HFFc6 (cell line): ENCODE measurements at regions not wholly inside any gene's neighbourhood (a gene's known extent, or its start where the extent isn't known, plus 50 kb on each side); places are given as distances from the start of the nearest gene placed in this dataset.
"Not testable (repeated sequence)": the region's sequence is repeated elsewhere in the genome, so short reads cannot be mapped to it uniquely, and the experiment has no call there.

Experiments
- DNase-seq: peaks from one replicate; pipeline ENCODE4 v3.0.0-alpha.2; 2018
- H3K27ac Mint-ChIP-seq: 2 replicates; pipeline ENCODE4 v1.8.0; 2020; ENCODE audit warnings: mild to moderate bottlenecking, mixed read lengths
- H3K27me3 Mint-ChIP-seq: 2 replicates; pipeline ENCODE4 v1.8.0; 2021; ENCODE audit warnings: mild to moderate bottlenecking, moderate library complexity, mixed read lengths; ENCODE audit not compliant: insufficient read depth
- H3K36me3 Mint-ChIP-seq: 2 replicates; pipeline ENCODE4 v1.8.0; 2021; ENCODE audit warnings: low read depth, mixed read lengths
- H3K4me1 Mint-ChIP-seq: 2 replicates; pipeline ENCODE4 v1.8.0; 2020; ENCODE audit warnings: low read depth, mixed read lengths
- H3K4me3 Mint-ChIP-seq: 2 replicates; pipeline ENCODE4 v1.8.0; 2020; ENCODE audit warnings: mild to moderate bottlenecking, moderate library complexity, mixed read lengths
- H3K9me3 Mint-ChIP-seq: 2 replicates; pipeline ENCODE4 v1.8.0; 2020; ENCODE audit warnings: mild to moderate bottlenecking, mixed read lengths
- CTCF ChIP-seq: fragments of 200-600 bp; sonication (generic); IDR thresholded peaks from 2 replicates; pipeline ENCODE4 v1.5.0; 2021; ENCODE audit warnings: antibody characterized with exemption, mild to moderate bottlenecking

DNA sequence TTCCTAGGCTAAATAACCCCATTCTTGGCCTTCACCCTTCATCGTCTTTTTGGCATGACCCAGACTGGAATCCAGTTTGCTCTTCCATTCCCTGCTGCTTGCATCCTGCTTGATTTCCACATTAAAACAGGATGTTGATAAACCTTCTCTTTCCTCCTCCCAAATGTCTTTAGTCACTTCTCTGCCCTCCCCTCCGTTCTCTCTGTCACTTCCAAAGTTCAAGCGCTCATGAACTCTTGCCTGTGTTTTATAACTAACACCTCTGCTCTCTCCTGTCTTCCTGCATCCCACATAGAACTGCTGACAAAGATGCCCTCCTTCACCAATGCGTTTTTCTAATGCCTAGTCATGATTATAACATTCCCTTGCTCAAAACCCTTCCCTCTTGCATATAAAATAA, 65.6 kb upstream of the SLC44A3 start:
- Mint-ChIP-seq H3K27ac (peak overlapping the region; percentile 55), H3K4me1 (peaks cover 36% of the 10 kb centered on the region), H3K9me3 (no peaks in the 10 kb centered on the region; the same call in 1 of the 2 replicates), H3K27me3 (no peaks in the 10 kb centered on the region; the same call in 1 of the 2 replicates), H3K4me3 (no peak overlapping the region; the same call in 1 of the 2 replicates), H3K36me3 (peaks cover 18% of the 10 kb centered on the region)
- DNase-seq, result no peak
- TF ChIP-seq CTCF, result no peak

GRCh38 chr1:94754095-94754494, 66.1 kb upstream of the SLC44A3 start:
- H3K4me3 Mint-ChIP-seq, result no peak overlapping the region
- peak overlapping the region; percentile 55; the same call in 1 of the 2 replicates for H3K27ac Mint-ChIP-seq
- H3K27me3 Mint-ChIP-seq, result no peaks in the 10 kb centered on the region; the same call in 1 of the 2 replicates
- TF ChIP-seq CTCF, result no peak
- no peaks in the 10 kb centered on the region; the same call in 1 of the 2 replicates for H3K9me3 Mint-ChIP-seq
- H3K4me1 Mint-ChIP-seq, result peaks cover 36% of the 10 kb centered on the region
- H3K36me3 Mint-ChIP-seq, result peaks cover 21% of the 10 kb centered on the region
- DNase-seq, result no peak

- Mint-ChIP-seq H3K36me3 (peaks cover 27% of the 10 kb centered on the region), H3K27ac (0 out of 2 replicates have a peak overlapping the region, but pooled peaks have one; percentile 4), H3K4me3 (no peak overlapping the region), H3K4me1 (peaks cover 36% of the 10 kb centered on the region), H3K27me3 (no peaks in the 10 kb centered on the region; the same call in 1 of the 2 replicates), H3K9me3 (no peaks in the 10 kb centered on the region; the same call in 1 of the 2 replicates)
- no peak for TF ChIP-seq CTCF
- no peak for DNase-seq
Measured at GRCh38 chr1:94753171-94753972, 66.8 kb upstream of the SLC44A3 start.

GRCh38 chr1:94751483-94751882, 68.7 kb upstream of the SLC44A3 start:
- H3K4me3 Mint-ChIP-seq, DNase-seq, H3K27me3 Mint-ChIP-seq, H3K27ac Mint-ChIP-seq, H3K9me3 Mint-ChIP-seq: not testable (repeated sequence)
- H3K36me3 Mint-ChIP-seq, result peaks cover 27% of the 10 kb centered on the region
- peaks cover 46% of the 10 kb centered on the region for H3K4me1 Mint-ChIP-seq

DNA sequence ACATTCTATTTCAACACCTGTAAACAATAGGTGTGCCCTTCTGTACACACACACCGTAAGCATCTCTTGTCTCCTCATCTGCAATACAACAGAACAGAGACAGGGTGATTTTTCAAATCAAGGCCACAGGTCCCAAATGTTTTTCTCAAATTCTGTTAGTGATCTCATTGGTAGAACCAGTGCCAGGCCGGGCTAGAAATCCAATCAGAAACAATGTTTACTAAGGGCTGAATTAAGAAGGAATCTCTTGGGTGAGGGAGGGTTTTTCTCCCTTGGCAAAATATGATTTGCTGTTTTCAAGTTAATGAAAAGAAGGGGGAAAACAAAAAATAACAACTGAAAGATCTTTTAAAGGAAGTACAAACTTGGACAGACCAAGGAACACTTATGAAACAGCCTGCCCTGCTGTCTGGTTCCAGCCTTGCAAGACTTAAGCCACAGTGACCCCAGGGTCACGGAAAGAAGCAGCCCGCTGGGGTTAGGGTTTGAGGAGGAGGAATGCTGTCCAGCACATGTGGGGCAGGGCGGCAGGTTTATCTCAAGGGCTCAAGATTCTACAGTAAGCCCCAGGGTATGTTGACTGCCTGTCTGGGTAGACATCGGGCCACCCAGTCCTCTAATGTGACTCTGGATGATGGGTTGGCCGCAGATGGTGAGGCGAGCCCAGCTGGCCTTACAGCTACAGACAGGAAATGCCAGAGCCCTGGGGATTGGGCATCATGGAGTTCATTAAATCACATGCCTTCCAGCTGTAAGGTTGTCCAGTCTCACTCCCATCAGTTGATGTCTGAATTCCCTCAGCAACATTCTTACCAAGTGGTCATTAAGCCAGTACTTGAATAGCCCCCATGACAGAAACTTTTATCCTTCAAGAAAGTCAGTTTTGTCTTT, 73.3 kb upstream of the SLC44A3 start:
- Mint-ChIP-seq H3K9me3 (no peaks in the 10 kb centered on the region; the same call in 1 of the 2 replicates), H3K27me3 (peaks cover 2% of the 10 kb centered on the region), H3K4me3 (no peak overlapping the region), H3K36me3 (peaks cover 21% of the 10 kb centered on the region), H3K27ac (no peak overlapping the region), H3K4me1 (peaks cover 42% of the 10 kb centered on the region)
- no peak for TF ChIP-seq CTCF
- no peak for DNase-seq
